ENCODE measurements at regions not wholly inside any gene's neighbourhood (a gene's known extent, or its start where the extent isn't known, plus 50 kb on each side); places are given as distances from the start of the nearest gene placed in this dataset.

DNA sequence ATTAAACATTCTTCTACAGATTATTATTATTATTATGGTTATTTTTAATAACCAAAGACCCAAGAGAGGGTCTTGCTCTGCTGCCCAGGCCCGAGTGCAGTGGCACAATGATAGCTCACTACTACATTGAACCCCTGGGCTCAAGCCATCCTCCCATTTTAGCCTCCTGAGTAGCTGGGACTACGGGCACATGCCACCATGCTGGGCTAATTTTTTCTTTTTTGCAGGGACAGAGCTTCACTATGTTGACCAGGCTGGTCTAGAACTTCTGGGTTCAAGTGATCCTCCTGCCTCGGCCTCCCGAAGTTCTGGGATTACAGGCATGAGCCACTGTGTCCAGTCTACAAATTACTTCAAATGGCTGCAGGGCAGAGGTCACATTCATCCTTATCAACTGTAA, 179.8 kb downstream of the KCNRG start:
- no peak for DNase-seq (ENCODE audit: low read depth)

DNA sequence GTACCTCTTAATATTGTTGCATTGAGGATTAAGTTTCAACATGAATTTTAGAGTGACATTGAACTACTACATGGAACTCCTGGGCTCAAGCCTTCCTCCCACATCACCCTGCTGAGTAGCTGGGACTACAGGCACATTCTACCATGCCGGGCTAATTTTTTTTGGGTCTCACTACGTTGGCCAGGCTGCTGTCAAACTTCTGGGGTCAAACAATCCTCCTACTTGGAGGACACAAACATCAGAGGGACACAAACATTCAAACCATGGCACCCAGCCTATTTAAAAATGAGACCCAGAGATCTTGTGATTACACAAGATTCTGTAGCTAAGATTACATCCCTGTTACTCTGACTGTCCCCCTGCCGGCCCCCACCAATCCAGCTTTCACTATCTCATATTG, 180.9 kb downstream of the KCNRG start:
- DNase-seq (ENCODE audit: low read depth) = no peak

DNA sequence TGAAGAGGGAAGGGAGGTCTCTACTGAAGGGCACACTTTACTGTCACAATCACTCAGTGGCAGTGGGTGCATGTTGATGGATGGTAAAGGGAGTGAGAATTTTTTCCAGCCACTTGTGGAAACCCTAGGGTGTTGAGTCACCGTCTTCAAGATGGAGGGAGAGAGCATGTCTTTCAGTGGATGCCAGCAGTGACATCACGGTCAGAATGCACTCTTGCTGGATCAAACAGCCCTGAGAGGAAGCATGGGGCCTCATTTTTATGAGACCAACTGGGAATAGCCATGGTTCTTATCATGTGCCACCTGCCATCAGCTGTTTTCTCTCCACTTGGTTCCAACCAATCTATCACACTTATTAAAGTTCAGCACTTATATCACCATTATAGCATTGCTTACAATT, 182.5 kb downstream of the KCNRG start:
- DNase-seq (ENCODE audit: low read depth) = no peak

- no peak for DNase-seq (ENCODE audit: low read depth)
These were observed 183.3 kb downstream of the KCNRG start for GRCh38 chr13:50198508-50198907.

DNA sequence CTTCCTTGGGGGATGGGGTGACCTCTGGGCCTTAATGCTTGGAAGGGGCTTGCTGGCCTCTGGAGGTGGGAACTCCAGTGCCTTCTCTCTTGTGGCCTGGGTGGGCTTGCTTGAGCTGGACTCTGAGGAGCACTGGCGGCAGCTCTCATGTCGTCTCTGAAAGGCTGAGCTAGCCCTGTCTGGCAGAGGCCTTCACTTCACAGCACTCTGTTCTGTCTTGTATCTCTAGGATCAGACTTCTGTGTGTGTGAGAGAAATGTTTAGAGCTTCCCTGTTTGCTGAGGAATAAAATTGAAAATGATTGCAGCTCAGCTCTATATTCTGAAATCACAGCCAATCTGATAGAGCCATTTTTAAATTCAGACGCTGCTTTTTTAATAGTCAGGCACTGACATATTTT, 185.3 kb downstream of the KCNRG start:
- DNase-seq (ENCODE audit: low read depth) = no peak

- no peak for DNase-seq (ENCODE audit: low read depth)
These were observed 185.7 kb downstream of the KCNRG start for GRCh38 chr13:50200988-50201387.

DNA sequence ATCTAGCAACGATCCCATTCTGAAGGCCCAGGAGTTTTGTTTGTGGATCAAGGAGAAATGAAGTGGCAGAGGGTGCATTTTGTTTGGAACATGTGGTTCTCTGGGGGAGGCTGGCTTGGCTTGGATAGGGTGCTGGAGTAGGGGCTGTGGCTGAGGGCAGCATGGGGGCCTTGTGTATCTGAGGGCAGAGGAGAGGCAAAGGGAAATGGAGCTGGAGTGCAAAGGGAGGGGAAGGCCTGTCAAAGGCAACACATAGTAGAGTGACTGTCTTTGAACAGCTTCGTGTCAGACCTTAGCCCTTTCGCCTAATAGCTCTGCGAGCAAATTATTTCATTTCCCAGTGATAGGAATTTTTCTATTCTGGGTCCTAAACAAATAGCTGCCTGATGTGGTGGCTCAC, 187.2 kb downstream of the KCNRG start:
- no peak for DNase-seq (ENCODE audit: low read depth)

- DNase-seq (ENCODE audit: low read depth) = no peak
These were observed 188.2 kb downstream of the KCNRG start for GRCh38 chr13:50203256-50203941.

DNA sequence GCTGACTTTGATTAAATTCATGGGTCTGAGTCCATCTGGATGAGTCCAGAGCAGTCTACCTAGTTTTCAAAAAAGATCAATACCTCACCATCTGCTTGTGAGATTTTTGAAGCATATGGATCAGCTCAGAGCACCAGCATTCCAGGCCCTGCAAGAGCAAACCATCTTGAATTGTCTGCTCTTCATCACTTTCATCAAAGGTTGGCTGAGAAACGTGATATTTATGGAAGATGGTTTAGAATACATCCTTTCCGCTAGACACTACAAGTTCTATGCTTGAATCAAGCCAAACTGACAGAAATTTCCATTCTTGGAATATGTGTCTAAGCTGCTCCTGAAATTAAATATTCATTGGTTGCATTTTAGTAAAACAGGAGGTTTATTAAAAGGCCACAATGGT, 190.3 kb downstream of the KCNRG start:
- DNase-seq (ENCODE audit: low read depth) = no peak

- DNase-seq (ENCODE audit: low read depth) = no peak
These were observed 193.6 kb downstream of the KCNRG start for GRCh38 chr13:50208826-50209335.

- no peak for DNase-seq (ENCODE audit: low read depth)
These were observed 194.4 kb downstream of the KCNRG start for GRCh38 chr13:50209631-50210030.

DNA sequence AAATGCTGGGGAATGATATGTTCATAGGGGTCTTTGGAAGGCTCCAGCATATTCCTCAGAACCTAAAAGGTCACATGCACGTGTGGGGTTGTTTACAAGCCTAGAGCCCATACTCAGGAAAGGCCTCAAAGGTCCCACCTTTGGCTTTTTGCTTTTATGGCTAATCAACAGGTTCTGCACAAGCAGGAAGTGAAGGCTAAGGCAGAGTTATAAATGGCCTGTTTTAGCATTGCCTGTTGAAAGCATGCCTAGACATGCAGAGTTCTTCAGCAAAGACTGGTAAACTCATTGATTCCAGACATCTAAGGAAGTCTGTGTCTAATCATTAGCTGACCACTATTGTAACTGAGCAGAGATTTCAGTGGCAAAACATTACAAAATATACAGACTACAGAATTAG, 198.3 kb downstream of the KCNRG start:
- no peak for DNase-seq (ENCODE audit: low read depth)

DNA sequence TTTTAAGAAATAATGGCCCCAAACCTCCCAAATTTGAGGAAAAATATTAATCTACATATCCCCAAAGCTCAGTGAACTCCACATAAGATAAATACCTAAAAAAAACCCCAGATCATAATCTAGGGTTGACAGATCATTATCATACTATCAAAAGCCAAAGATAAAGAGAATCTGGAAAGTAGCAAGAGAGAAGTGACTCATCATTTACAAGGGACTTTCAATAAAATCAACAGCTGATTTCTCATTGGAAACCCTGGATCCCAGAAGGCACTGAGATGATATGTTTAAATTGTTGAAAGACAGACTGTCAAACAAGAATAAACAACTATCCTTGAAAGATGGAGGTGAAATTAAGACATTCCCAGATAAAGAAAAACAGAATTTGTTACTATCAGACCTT, 199.3 kb downstream of the KCNRG start:
- no peak for DNase-seq (ENCODE audit: low read depth)

- no peak for DNase-seq (ENCODE audit: low read depth)
These were observed 200.2 kb downstream of the KCNRG start for GRCh38 chr13:50215399-50215798.

- DNase-seq (ENCODE audit: low read depth) = no peak
These were observed 204.5 kb downstream of the KCNRG start for GRCh38 chr13:50219743-50220142.

GRCh38 chr13:50220938-50221337, 205.7 kb downstream of the KCNRG start:
- DNase-seq (ENCODE audit: low read depth) = no peak

GRCh38 chr13:50222569-50223332, 207.5 kb downstream of the KCNRG start:
- DNase-seq (ENCODE audit: low read depth) = no peak

- DNase-seq (ENCODE audit: low read depth) = no peak
These were observed 209.3 kb downstream of the KCNRG start for GRCh38 chr13:50224534-50224933.

GRCh38 chr13:50225193-50226155, 210.2 kb downstream of the KCNRG start:
- no peak for DNase-seq (ENCODE audit: low read depth)

- DNase-seq (ENCODE audit: low read depth) = no peak
These were observed 211.4 kb downstream of the KCNRG start for GRCh38 chr13:50226515-50227155.

DNA sequence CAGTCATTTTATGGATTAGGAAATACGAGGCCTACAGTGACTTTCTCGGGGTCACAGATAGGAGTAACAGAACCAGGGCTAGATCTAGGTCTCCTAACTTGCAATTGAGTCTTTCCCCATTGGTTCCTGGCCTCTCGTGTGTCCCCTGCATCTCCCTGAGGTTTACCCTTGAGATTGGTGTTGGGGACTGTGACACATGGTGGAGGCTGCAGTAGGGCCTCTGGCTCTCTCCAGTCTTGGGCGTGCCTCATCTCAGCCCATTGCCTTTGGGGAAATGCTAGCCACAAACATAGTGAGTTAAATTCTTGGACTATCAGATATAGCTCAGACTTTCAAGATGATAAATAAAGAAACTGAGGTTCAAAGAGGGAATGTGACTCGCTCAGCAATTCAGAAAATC, 212.1 kb downstream of the KCNRG start:
- DNase-seq (ENCODE audit: low read depth) = no peak

DNA sequence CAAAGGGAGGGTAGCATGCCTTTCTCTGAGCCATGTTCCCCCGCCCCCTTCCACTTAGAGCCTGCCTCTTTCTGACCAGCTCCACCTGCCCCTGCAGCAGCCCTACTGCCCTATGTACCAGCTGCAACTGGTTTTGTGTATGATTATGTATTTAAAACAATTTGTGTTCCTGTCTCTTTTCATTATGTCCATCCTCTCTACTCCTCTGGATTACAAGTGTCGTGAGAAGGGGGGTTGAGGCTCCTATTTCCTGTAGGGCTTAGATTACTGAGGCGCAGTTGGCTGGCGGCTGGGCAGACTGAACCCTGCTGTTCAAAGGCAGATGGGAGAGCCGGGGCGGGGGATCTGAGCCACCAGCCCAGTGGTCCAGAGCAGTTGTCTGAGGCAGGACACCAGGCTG, 213.3 kb downstream of the KCNRG start:
- DNase-seq (ENCODE audit: low read depth) = no peak

All from stimulated activated CD8-positive, alpha-beta memory T cell treated with anti-CD3 and anti-CD28 coated beads, Interleukin-12 subunit alpha, Interleukin-12 subunit beta, amount 100 ng/mL, for 4 hours (primary cell).